ENCODE measurements at regions not wholly inside any gene's neighbourhood (a gene's known extent, or its start where the extent isn't known, plus 50 kb on each side); places are given as distances from the start of the nearest gene placed in this dataset.

DNA sequence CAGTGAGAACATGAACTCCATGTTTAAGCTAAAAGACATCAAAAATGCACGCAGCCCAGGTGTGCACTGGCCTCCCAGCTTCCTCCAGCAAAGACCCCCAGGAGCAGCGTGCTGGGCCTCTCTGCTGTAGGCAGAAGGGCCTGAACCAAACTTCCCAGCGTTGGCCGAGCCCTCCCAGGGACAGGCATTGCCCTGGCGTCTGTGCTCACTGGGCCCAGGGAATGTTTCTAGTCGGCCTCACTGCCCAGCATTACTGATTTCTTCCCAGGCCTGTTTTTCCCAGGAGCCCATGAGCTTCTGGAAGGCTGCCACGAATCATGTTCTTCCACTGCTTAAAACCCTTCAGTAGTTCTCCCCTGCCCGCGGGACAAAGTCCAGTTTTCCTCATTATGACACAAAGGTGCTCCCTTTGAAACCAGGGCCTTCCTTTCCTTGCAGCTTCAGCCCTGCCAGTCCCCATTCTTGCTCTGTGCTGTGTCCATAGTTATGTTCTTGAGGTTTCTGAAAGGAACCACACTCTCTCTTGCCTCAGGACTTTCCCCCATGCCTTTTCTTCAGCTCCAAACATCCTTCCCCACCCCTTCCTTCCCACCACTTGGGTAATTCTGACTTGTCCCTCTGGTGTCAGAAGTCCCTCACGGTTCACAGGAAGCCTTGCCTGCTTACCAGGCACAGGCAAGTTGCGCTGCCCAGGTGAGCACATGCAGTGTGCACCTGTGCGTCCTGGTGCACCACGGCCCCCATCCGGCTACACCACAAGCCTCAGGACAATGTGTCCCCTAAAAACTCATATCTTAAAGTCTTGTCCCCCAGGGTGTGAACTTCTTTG is 93.4 kb upstream of the ENPP6 start:
- no peak for DNase-seq (ENCODE audit: low read depth)

DNA sequence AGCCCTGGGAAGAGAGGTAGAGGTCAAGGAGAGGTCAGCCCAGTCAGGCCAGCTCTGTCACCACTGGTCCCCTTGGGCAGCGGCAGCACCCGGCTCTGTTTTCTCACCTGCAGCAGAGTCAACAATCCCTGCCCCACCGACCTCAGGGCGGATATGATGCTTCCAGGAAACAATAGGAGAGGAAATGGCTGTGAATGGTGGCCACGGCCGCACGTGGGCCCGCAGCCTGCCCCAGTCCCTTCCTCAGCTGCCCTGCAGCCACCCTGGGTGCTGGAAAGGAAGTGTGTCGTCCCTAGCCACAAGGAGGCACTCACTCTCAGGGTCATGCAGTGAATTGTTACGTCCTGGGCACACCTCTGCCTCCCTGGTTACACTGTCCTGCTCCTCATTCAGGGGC is 92.5 kb upstream of the ENPP6 start:
- DNase-seq (ENCODE audit: low read depth) = peak; percentile 8

DNA sequence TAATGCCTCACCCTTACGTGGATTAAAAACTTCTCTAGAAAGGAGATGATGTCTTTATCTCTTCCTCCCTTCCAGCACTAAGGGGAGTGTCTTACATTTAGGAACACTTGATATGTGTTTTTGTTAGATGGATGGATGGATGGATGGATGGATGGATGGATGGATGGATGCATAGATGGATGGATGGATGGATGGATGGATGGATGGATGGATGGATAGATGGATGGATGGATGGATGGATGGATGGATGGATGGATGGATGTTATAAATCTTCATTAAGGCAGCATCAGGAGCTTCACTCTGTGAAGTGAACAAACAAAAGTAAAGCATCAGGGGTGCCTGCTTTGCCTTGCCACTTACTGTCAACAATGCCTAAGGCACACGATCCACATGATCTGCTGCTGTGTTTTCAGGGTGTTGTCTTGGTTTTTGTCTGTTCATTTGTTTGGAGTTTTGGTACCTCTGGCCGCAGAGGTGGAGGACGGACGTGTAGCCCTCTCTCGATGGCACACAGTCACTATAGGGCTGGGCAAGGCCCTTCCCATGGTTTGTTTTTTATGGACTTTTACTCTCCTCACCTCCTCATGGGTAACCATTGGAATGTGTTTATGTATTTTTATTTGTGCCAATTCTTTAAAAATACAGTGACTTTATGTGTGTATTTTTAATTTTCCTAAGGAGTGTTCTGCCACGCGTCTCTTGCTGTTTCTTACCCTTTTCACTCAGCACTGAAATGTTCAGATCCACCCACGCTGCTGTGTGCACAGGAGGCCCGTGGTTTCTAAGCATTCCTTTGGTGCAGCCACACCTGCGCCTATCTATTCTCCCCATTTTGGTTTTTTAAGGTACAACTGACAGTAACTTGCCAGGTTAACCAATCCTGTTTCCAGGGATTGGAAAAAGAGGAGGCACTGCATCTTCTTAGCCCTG is 91.8 kb upstream of the ENPP6 start:
- no peak for DNase-seq (ENCODE audit: low read depth)

DNA sequence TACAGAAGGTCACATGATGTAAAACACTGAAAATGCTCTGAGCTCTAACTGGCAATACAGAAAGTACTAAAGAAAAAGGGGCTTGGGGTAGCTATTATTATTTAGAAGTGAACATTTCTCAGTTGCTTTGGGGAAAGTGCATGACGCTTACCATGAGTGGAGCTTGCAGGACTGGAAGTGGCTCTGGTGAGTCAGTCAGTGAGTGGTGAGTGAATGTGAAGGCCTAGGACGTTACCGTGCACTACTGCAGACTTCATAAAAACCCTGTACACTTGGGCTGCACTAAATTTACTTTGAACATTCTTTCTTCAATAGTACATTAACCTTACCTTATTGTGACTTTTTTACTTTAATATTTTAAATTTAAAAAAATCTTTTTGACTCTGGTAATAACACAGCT is 89.3 kb upstream of the ENPP6 start:
- peak; percentile 69 for DNase-seq (ENCODE audit: low read depth)

DNA sequence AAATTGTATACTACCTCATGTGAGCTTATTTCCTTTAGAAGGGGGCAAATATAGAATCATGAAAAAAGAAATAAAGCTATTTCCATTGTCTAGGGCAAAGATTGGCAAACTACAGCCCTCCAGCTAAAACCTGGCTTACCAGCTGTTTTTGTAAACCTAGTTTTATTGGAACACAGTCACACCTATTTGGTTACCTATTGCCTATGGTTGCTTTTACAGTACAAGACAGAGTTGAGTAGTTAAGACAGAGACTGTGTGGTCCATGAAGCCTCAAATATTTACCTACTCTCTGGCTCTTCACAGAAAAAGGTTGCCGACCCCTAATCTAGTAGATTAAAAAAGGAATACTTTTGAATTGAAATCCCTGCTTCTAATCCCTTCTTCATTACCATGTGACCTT is 88.8 kb upstream of the ENPP6 start:
- no peak for DNase-seq (ENCODE audit: low read depth)

DNA sequence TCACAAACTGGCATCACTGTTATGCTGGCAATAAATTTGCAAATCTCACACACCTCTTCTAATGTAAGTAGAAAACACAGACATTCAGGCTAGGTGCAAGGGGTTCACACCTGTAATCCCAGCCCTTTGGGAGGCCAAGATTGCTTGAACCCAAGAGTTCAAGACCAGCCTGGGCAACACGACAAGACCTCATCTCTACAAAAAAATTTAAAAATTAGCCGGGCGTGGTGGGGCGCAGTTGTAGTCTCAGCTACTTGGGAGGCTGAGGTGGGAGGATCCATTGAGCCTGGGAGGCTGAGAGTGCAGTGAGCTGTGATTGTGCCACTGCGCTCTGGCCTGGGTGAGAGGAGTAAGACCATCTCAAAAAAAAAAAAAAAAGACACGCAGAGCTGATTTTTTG is 83.1 kb upstream of the ENPP6 start:
- no peak for DNase-seq (ENCODE audit: low read depth)

DNA sequence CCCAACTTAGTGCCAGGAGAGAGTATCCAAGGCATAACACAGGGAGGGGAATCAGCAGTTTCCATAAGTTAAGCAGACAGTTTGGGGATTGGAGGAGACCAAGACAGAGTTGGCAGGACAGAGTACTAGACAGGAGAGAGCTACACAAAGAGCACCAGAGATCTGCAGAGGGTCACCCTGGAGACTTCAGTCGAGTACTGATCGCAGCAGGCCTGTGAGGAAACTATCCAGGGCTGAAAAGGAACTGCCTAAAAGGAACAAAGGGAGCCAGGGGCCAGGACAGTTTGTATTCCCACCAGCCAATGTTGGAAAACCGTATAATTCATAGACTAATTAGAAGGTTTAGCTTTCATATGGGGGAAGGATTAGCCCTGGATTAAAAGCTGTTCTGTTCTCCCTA is 80.6 kb upstream of the ENPP6 start:
- no peak for DNase-seq (ENCODE audit: low read depth)

DNA sequence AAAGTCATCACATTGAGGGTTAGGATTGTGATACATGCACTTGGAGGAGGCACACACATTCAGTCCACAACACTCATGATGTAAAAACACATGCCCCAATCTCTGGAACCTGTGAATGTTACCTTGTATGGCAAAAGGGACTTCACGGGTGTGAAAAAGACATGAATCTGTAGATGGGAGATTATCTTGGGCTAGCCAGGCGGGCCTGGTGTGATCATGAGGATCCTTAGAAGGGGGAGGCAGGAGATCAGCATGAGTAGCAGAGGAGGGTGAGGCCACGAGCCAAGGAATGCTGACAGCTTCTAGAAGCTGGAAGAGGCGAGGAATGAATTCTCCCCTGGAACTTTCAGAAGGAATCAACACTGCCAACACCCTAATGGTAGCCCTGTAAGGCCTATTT is 77.5 kb upstream of the ENPP6 start:
- DNase-seq (ENCODE audit: low read depth) = no peak

DNA sequence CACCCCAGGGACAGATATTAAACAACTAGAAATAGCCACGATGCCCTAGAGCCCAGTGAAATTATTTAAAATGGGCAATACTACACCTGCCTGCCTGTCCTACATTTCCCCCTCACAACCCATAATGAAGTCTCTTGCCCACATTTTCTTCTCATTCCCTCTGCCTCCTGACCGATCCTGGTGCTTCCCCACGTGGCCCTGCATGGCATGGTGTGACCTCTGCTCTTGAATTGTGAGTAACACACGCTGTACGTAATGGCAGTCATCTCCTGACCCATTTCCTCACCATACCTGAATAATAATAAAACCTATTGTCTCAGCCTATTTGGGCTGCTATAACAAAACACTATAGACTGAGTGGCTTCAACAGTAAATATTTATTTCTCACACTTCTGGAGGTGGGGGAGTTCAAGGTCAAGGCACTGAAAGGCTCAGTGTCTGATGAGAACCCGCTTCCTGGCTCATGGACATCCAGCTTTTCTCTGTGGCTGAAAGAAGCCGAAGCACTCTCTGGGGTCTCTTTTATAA is 77.0 kb upstream of the ENPP6 start:
- no peak for DNase-seq (ENCODE audit: low read depth)

DNA sequence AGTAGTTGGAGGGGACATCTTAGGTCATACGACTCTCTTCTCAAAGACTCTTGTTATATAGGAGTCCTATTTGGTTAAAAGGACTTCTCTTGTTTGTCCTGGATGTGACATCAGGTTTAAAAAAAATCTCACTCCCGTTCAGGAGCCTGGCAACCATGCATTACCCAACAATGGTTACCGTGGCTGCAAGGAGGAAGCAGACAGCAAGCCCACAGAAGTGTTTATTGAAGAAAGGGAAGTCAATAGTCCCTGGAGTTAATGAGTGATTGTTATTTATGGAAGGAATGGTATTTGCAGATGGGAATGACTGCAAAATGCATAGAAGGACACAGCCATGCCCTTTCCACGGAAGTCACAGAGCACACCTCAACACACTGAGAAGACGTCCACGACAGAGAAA is 75.9 kb upstream of the ENPP6 start:
- DNase-seq (ENCODE audit: low read depth) = no peak

DNA sequence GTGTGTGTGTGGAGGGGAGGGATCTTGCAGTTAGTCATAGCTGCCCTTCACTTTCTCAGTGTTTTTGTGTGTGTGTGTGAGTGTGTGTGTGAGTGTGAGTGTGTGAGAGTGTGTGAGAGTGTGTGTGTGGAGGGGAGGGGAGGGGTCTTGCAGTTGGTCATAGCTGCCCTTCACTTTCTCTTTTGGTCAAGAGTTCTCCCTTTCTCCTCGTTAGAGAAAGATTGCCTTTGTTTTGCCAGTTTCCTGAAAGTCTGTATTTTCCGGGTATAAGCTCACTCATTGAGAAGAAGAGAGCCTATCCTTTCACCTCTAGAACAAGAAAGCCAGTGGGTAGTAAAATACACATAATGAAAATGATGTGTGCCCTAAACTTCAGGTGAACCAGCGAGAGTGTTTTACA is 75.2 kb upstream of the ENPP6 start:
- DNase-seq (ENCODE audit: low read depth) = no peak

DNA sequence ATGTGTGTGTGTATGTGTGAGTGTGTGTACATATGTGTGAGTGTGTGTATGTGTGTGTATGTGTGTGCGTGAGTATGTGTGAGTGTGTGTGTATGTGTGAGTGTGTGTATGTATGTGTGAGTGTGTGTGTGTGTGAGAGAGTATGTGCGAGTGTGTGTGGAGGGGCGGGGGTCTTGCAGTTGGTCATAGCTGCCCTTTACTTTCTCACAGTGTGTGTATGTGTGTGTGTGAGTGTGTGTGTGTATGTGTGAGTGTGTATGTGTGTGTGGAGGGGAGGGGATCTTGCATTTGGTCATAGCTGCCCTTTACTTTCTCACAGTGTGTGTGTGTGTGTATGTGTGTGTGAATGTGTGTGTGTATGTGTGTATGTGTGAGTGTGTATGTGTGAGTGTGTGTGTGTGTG is 74.8 kb upstream of the ENPP6 start:
- DNase-seq (ENCODE audit: low read depth) = no peak

DNA sequence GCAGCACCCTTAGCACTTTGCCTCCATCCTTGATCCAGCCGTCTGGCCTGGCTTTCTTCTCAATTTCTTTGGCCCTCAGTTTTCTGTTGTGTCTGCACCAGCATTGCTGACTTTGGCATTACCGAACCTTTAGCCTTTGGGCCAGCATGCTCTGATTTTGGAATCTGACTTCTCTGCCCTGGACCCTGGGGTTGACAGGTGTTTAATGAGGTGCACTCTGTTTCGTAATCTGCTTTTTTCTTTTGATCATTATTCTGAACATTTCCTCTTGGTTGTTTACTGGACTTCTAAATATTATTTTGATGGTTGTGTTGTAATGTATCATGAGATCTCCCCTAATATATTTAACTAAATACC is 71.5 kb upstream of the ENPP6 start:
- DNase-seq (ENCODE audit: low read depth) = no peak

DNA sequence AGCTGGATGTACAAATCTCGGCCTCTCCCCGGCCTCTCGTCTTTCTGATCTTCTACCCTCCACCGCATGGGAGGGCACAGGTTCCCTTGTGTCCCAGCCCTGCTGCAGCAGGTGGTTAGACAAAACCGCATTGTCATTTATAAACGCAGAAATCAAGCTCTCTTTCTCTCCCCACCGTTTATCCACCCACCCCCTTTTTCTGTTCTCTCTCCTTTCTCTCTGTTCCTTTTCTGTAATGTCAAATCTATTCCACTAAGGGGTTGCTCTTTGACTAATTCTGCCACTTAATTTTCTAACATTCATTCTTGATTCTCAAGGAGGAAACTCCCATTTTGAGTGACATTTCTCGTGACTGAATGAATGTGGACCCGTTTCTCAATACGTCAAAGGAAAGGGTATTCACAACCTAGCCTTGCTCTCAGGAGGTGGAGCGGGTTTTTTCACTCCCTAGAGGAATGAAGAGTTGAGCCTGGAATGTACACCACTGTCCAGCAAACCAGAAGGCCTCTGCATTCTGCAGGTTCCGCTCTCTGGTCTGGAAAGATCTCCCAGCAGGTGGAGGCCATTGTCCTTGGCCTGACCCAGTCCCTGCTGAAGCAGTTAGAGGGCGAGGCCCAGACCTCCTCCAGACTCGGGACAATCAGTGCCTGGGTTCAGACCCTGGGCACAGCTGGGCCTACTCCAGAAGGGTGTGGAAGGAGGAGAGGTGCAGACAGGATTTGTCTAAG is 70.9 kb upstream of the ENPP6 start:
- no peak for DNase-seq (ENCODE audit: low read depth)

DNA sequence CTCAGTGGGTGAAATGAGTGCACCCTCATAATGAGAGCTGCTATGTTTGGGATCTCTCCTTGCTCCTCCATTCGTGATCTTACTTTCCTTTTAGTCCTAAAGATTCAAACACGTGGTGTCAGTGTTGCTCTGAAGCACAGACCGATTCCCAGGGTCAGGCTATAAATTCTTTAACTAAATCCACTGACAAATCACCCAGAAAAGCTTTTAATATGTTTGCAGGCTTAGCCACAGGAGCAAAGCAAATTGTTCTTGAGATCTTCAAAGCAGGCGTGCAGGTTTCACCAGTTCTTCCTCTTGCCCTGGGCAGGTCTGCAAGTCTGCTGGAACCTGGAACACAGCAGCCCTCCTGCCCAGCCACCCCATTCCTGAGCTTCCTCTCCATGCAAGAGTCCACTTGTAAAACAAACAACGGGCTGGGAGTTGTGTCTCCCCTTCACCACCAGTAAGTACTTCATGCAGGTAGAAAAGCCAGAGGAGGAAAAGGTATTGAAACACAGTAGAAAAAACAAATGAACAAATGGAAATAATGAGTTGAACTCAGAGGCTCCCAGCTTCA is 70.1 kb upstream of the ENPP6 start:
- DNase-seq (ENCODE audit: low read depth) = peak; percentile 54

DNA sequence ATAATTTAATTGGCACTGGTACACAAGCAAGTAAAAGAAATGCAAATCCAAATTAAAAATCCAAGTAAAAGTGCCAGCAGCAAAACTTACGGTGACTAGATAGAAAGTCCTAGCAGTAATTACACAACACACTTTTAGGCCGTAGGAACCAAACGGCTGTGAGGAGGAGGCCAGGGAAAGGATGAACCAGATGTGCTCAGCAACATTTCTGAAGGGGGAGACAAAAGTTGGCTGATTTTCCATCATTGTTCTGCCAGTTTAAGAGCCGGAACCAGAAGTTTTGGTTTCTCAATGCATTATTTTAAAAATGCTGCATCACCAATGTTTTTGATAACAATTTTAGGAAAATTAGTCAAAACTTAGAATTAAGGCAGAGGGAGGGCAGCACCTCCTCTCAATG is 68.7 kb upstream of the ENPP6 start:
- no peak for DNase-seq (ENCODE audit: low read depth)

DNA sequence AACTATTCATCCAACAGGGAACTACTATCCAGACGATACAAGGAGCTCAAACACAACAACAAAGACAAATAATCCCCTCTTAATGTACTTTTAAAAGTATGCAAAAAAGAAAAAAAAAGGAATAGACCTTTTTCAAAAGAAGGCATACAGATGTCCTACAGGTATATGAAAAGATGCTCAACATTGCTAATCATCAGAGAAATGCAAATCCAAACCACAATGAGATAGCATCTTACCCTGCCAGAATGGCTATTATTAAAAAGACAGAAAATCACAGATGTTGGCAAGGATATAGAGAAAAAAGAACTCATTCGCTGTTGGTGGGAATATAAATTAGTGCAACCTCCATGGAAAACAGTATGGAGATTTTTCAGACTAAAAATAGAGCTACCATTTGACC is 67.1 kb upstream of the ENPP6 start:
- no peak for DNase-seq (ENCODE audit: low read depth)

DNA sequence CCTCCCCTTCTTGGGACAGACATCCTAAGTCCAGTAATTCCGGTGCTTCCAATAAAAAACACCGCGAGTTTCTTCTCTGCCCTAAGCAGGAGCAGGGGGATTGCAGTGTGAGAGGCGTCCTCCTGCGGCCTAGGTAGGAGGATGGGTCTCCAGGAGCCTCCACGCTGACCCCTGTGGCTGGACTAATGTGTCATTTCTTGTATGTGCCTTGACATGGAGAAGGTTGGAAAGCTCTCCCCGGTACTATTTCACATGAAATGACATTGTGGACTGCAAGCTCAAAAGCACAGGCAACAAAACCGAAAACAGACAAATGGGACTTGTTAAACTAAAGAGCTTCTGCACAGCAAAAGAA is 66.6 kb upstream of the ENPP6 start:
- no peak for DNase-seq (ENCODE audit: low read depth)

DNA sequence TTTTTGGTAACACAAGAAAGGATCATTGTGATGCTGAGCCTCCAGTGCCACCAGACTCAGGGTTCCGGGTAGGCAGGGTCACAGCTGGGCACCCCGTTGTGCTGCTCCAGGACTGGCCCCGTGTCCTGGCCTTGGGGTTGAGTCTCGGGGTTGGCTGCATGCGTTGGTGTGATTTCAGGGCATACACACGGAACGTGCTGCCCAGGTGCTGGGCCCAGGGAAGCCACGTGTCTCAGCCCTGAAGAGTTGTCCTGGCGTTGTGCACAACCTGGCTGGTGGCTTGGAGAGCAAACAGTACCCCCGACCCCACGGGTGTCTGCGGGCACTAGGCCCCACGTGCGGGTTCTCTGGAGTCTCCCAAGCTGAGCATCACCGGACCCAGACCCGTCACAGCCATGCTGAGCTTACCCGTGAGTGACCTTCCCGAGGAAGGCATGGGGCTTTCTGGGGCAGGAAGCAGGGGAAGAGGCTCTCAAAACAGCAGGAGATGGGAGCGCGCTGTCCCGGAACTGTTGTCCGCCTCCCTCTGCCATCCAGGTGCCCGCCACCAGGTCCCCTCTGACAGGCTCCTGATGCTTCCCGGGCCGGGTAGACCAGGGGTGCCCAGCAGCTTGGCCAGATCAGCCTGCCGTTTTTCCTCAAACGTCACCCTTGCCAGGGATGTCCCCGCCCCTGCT is 66.1 kb upstream of the ENPP6 start:
- no peak for DNase-seq (ENCODE audit: low read depth)

DNA sequence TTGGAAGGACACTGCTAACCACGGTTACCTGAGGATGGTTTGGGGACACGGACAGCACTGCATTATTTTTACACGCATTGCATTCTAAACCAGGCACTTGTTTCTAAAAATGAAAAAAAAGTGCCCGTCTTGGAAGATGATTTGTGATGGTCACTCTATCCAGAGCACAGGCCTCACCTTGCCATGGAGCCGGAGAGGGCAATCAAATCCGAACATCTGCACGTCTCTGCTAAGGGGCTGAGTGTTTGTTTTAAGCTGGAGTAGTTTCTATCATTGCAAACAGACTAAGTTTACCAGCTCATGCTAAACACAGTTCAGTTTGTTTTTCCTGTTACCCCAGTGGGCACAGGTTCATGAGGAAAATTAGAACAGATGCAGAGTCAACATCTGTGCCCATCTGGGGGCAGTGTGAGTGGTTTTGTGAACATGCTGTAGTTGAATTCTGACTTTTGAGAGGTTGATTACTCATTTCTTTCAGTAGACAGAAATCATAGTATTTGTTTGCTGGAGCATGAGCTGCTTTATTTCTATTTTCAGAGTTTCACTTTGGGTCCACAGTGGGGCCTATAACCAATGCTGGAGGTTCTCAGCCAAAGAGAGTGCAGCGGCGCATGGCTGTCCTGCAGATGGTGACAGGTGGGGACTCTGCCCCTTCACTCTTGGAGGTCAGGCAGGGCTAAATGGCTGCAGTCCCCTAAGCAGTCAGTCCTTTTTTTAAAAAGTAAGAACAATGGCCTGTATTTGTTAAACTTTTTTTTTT is 65.4 kb upstream of the ENPP6 start:
- no peak for DNase-seq (ENCODE audit: low read depth)

Data from HT1080 (cell line).